B cell (primary cell): ENCODE measurements at regions not wholly inside any gene's neighbourhood (a gene's known extent, or its start where the extent isn't known, plus 50 kb on each side); places are given as distances from the start of the nearest gene placed in this dataset.

Source experiments
- EZH2 ChIP-seq: IDR thresholded peaks from 2 replicates; pipeline ENCODE4 v1.6.1; 2012; ENCODE audit warnings: borderline replicate concordance, low read depth, mild to moderate bottlenecking, moderate library complexity, low read length; ENCODE audit not compliant: insufficient read depth, poor library complexity, severe bottlenecking
- TF ChIP-seq, protein P1 (sequence below): fragments of 200-600 bp; IDR thresholded peaks from one replicate; pipeline ENCODE4 v1.8.0; 2022; ENCODE audit warnings: antibody characterized with exemption, mild to moderate bottlenecking

DNA sequence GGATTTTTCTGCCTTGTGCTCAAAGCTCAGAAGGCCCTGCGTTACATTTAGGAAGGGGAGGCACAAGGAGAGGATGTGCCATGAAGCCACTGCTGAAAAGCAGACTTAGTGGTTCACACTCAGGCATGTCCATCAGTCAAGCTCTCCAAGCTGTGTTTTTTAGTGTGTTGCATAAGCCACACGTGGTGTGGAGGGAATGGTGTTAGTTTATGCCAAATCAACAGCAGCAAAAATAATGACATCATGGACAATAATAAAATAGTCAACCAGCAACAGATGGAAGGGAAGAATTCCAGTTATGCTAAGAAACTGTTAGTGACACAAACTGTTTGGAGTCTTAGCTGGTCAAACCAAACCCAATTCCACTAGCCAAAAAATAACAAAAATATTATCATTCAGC is 438.3 kb downstream of the NPIPA7 start:
- no peak for TF ChIP-seq EZH2
- TF ChIP-seq, protein P1, sequence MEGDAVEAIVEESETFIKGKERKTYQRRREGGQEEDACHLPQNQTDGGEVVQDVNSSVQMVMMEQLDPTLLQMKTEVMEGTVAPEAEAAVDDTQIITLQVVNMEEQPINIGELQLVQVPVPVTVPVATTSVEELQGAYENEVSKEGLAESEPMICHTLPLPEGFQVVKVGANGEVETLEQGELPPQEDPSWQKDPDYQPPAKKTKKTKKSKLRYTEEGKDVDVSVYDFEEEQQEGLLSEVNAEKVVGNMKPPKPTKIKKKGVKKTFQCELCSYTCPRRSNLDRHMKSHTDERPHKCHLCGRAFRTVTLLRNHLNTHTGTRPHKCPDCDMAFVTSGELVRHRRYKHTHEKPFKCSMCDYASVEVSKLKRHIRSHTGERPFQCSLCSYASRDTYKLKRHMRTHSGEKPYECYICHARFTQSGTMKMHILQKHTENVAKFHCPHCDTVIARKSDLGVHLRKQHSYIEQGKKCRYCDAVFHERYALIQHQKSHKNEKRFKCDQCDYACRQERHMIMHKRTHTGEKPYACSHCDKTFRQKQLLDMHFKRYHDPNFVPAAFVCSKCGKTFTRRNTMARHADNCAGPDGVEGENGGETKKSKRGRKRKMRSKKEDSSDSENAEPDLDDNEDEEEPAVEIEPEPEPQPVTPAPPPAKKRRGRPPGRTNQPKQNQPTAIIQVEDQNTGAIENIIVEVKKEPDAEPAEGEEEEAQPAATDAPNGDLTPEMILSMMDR, result no peak
